HEK293T (cell line): ENCODE measurements at regions not wholly inside any gene's neighbourhood (a gene's known extent, or its start where the extent isn't known, plus 50 kb on each side); places are given as distances from the start of the nearest gene placed in this dataset.

Experiments used
- ARNT ChIP-seq: fragments of 450-650 bp; IDR thresholded peaks from 2 replicates; pipeline ENCODE4 v1.6.1; 2017; ENCODE audit warnings: mild to moderate bottlenecking
- BHLHE40 ChIP-seq: fragments of 450-650 bp; IDR thresholded peaks from 2 replicates; pipeline ENCODE4 v1.6.1; 2016; ENCODE audit warnings: mild to moderate bottlenecking, moderate library complexity, borderline replicate concordance
- ELF4 ChIP-seq: fragments of 450-650 bp; IDR thresholded peaks from 2 replicates; pipeline ENCODE4 v1.6.1; 2017; ENCODE audit warnings: antibody characterized with exemption
- FOXK2 ChIP-seq: fragments of 450-650 bp; IDR thresholded peaks from 2 replicates; pipeline ENCODE4 v1.6.1; 2016; ENCODE audit warnings: mild to moderate bottlenecking
- FOXM1 ChIP-seq: fragments of 450-650 bp; IDR thresholded peaks from 2 replicates; pipeline ENCODE4 v1.6.1; 2017; ENCODE audit warnings: mild to moderate bottlenecking, borderline replicate concordance
- LEF1 ChIP-seq: fragments of 450-650 bp; IDR thresholded peaks from 2 replicates; pipeline ENCODE4 v1.6.1; 2017; ENCODE audit warnings: mild to moderate bottlenecking, borderline replicate concordance
- NFRKB ChIP-seq: fragments of 450-650 bp; IDR thresholded peaks from 2 replicates; pipeline ENCODE4 v1.6.1; 2016; ENCODE audit warnings: mild to moderate bottlenecking, moderate library complexity
- SP1 ChIP-seq: fragments of 450-650 bp; IDR thresholded peaks from 2 replicates; pipeline ENCODE4 v1.6.1; 2017
- SUZ12 ChIP-seq: fragments of 450-650 bp; IDR thresholded peaks from 2 replicates; pipeline ENCODE4 v1.6.1; 2016; ENCODE audit warnings: mild to moderate bottlenecking
- TARDBP ChIP-seq: fragments of 450-650 bp; IDR thresholded peaks from 2 replicates; pipeline ENCODE4 v1.6.1; 2016
- ZNF384 ChIP-seq: fragments of 450-650 bp; IDR thresholded peaks from 2 replicates; pipeline ENCODE4 v1.6.1; 2016

- TF ChIP-seq SP1 (no peak), ELF4 (no peak), FOXM1 (no peak), FOXK2 (no peak), LEF1 (no peak), SUZ12 (no peak), ZNF384 (no peak), BHLHE40 (no peak), TARDBP (no peak), NFRKB (no peak), ARNT (no peak)
These were observed 104.8 kb upstream of the OSTN start for GRCh38 chr3:191094057-191094845.
